NOMO-1 treated with dmso at 0.1 percent for 144 hours (cell line): ENCODE measurements at regions not wholly inside any gene's neighbourhood (a gene's known extent, or its start where the extent isn't known, plus 50 kb on each side); places are given as distances from the start of the nearest gene placed in this dataset.
"Not testable (repeated sequence)": the region's sequence is repeated elsewhere in the genome, so short reads cannot be mapped to it uniquely, and the experiment has no call there.

Experiments used
- DNase-seq: peaks from one replicate; lab custom pipeline; 2025; ENCODE audit not compliant: unreplicated experiment; lab: John Stamatoyannopoulos, UW

DNA sequence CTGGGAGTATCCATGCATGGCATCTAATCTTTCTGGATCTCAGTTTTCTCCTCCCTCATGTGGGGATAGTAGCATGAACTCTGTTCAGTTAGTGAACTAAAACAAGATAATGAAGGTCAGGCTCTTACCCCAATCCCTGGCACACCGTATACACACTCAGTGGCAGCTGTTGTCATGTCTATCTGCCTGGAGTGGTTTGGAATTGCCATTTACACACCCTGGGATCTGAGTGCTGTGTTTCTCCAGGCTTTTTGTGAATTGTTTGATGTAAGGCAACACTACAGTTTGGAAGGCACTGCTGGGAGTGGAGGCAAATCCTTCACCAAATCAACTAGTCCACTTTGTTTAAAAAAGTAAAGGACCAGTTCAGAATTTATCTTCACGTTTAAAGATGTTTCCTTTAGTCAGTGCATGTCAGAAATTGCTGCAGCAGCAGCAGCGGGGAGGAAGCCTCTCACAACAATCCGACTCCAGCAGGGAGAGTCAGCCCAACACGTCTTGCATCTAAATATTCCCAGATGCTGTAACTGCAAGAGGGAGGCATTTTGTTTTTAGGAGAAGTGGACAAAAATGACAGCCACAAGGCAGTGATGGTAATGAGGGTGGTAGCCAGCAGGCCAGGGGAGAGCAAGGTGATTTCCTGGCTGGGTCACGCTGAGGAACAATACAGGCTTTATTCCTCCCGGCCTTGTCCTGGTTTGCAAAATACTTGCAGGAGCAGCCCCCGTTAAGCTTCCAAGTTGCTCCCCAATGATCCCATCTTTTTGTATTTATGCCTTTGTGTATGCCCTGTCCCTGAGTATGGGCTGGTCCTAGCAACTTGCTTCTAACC, 128.5 kb upstream of the LRIG1 start:
- no peak for DNase-seq

DNA sequence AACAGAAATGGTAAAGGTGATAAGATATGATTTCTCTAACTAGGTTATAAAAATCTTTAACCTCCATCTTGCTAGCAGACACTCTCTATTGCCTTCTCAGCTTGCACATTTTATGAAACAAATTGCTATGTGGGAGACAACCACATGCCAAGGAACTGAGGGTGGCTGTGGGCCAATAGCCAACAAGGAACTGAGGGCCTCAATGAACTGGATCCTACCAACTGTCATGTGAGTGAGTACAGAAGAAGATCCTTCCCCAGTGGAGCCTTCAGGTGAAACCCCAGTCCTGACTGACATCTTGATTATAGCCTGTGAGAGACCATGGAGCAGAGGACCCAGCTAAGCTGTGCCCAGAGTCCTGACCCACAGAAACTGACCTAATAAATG, 129.2 kb upstream of the LRIG1 start:
- DNase-seq = no peak

DNA sequence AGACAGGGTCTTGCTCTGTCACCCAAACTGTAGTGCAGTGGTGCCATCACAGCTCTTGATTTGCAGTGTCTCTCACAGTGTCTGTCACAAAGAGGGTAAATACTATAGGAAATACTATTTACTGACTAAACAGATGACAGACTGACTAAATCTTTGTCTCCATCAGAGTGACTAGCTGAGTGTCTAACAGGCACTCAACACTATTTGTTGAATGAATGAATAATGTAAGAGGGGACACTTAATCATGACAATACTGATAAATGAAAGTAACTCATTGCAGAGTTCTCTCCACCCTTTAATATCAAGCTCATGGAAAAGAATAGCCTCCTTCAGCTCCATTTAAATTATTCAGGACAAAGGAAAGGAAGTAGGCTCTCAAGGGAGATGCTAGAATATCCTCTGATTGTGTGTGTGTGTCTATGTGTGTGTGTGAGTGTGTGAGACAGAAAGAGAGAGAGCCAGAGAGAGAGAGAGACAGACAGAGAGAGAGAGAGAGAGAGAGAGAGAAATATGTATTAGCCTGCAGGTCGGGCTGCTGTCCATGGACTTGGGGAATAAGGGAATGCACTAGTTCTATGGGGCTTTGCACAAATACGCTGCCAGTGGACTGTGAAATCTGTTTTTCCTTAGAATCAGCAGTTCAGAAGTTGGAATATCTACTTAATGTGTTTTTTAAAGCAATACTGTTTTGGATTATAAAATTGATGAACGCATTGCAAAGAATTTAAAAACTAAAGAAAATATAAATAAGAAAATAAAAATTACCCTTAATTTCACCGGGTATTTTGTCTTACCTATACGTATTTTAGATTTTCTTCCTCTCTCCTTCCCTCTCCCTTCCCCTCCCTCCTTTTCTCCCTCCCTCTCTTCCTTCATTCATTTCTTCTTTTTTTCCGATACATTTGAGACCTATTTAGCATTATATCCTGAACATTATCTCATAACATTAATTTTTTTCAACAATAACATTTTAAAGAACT, 132.9 kb upstream of the LRIG1 start:
- DNase-seq = no peak

DNA sequence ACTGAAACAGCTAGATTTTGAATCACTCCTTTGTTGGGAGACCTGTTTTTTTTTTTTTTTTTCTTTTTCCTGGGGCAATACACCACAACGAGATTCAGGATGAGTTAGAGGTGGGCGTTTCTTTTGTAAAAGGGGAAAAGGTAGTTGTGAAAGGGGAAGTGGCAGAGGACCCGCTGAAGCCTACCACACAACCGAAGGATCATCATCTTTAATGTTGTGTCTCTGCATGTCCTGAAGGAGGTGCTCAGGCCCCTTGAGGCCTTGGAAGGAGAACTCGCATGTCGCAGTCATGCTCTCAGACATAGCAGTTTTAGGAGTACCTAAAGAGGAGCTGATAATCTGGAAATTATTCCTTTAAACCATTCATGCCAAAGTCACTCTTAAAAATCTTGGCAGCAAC, 137.9 kb upstream of the LRIG1 start:
- peak; percentile 86 for DNase-seq

DNA sequence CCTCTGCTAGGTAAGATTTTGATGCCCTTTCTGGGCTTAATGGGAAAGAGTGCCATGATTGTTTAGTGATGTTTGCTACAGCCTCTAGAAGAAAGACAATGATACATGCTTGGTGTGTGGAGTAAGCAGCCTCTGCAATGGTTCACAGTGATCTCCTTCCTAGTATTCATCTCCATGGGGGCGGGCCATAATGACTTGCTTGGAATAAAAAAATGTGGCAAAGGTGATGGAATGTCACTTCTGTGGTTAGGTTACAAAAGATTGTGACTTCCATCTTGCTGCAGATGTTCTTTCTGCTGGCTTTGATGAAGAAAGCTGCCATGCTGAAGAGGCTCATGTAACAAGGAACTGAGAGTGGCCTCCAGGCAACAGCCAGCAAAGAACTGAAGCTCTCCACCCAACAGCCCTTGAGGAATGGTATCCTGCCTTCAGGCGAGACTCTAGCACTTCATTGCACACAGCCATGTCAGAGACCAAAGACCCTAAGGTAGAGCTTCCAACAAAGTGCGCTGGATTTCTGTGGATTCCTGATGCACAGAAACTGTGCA, 139.1 kb upstream of the LRIG1 start:
- peak; percentile 13 for DNase-seq

DNA sequence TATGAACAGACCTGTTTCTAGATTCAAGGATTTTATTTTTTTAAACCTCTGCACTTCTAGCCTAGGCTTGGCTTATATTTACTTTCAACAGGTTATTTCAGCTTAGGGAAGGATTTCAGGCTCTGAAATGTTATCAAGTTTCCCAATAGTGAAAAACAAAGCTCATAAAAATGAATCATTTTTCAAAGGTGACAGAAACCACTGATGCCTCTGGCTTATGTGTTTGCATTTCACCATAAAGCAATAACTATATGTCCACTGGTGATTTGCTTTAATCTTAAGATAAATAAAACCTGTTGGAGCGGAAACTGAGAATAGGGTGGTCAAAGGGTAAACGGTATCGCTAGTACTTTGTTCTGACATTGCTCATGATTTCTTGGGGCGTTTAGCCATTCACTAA, 141.2 kb upstream of the LRIG1 start:
- DNase-seq = no peak

DNA sequence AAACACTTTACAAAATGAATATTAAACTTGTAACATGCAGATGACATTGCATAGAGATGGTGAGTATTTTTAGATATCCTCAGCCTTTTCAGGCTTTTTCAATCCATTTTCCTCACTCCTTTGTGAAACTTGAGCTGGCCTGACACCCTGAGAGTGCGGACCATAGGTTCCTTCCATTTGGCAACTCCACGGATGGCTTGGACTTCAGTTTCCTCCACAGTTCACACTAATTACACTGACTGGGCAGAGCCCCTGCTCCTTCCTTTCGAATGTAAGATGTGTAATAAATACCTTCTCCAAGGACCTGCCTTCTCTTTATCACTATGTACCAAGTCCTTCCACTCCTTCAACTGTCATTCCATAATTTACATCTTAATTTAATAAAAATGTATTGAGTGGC, 141.7 kb upstream of the LRIG1 start:
- no peak for DNase-seq

DNA sequence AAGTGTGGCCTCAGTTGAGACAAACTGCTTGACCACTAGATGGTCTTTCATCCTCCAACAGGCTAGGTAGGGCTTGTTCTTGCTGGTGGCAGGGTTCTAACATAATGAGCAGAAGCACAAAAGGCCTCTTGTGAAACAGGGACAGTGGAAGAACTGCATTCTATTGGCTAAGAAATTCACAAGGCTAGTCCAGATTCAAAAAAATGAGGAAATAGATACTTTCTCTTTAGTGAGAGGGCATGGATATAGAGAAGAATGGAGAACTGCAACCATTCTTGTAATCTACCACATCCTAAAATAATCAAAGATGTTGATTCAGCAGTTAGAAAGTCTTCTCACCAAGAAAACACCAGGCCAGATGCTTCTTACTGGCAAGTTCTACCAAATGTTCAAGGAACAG, 143.7 kb upstream of the LRIG1 start:
- peak; percentile 90 for DNase-seq

DNA sequence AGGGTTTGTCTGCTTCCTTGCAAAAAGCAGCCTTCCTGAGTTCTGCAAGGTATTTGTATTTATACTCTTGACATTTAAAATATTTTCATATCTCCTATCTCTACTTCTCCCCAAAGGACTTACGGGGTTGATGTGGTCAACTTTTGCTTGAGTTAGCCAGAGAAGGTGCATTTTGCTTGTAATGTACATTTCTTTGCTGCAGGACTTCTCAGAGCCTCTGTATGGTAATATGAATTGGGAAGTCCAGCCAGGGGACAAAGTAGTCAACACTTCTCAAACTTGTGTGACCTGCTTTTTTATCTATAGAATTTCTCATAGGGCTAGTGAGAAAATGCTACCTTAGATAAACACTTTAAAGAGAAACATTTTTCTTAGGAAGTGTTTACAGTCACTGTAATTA, 148.2 kb upstream of the LRIG1 start:
- no peak for DNase-seq

DNA sequence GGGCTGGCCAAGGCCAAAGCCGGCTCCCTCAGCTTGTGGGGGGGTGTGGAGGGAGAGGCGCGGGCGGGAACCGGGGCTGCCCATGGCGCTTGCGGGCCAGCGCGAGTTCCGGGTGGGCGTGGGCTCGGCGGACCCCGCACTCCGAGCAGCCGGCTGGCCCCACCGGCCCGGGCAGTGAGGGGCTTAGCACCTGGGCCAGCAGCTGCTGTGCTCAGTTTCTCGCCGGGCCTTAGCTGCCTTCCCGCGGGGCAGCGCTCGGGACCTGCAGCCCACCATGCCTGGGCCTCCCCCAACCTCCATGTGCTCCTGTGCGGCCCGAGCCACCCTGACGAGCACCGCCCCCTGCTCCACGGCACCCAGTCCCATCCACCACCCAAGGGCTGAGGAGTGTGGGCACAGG, 150.7 kb upstream of the LRIG1 start:
- DNase-seq = not testable (repeated sequence)

DNA sequence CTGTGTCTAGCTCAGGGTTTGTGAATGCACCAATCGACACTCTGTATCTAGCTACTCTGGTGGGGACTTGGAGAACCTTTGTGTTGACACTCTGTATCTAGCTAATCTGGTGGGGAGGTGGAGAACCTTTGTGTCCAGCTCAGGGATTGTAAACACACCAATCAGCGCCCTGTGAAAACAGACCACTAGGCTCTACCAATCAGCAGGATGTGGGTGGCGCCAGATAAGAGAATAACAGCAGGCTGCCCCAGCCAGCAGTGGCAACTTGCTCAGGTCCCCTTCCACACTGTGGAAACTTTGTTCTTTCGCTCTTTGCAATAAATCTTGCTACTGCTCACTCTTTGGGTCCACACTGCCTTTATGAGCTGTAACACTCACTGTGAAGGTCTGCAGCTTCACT, 151.3 kb upstream of the LRIG1 start:
- DNase-seq = not testable (repeated sequence)

DNA sequence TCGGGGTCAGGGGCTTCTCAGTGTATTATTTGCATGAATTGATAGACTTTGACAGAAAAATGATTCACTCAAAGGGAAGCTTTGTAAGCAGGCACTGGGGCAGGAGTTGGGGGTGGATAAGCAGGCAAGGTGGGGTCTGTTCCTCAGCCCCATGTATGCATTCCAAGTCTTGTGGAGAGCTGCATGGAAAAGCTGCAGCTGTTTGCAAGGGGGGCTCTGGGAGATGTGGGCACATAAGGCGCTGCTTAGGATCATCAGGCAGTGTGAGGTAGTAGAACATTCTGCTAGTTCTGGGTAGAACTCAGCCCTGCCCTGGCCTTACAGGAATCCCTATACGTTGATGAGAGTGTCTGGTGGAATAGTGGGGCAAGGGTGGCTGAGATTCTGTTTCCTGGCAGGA, 154.2 kb upstream of the LRIG1 start:
- no peak for DNase-seq

DNA sequence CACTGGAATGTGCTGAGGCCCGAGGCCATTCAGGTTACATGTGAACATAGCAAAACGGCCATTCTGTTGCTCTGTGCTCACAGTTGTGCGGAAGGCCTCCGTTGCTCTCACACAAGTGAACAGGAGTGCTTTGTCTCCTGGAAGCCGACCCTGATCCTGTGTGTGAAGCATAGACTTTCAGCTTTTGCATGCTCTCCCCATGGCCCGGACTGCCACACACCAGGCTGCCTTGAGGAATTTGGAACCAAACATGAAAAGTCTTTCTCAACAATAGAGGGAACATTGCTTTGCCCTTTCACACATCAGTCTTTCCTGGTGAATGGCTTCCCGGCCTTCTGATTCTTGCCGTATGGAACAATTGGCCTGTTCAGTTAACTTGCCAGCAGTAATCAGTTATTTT, 154.8 kb upstream of the LRIG1 start:
- no peak for DNase-seq

DNA sequence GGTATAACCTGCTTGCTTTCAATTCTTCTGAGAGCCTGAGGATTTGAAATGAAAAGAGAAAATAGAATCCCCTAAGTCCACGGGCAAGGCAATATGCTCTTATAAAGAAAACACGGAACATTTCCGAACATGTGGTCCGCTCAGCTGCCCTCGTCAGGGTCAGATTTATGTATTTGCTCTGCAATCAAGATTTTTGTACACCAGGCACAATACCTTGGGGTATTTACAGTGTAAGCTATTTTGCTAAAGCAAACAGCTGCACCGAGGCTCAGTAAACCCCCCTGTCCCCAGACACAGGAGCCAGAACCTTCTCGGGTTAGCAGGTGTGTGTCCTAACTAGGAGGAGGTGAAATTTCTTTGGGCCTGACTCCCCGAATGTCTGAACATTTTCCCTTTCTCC, 155.8 kb upstream of the LRIG1 start:
- DNase-seq = no peak

DNA sequence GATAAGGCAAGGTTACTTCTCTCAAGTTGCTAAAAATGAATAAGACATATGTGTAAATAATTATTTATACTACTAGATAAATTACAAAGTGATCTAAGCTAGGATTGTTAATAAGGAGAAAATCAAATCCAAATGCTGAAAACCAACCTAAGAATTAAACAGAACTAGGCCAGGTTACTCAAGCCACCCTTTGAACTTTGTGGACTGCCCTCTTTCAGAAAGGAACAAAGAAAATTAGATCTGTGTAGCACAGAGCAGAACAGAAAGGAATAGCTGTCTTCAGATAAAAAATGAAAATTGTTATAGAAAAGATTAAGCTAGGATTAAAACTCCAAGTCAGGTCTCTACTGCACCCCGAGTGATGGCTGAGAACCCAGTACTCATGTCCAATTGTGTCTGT, 158.2 kb upstream of the LRIG1 start:
- DNase-seq = no peak

DNA sequence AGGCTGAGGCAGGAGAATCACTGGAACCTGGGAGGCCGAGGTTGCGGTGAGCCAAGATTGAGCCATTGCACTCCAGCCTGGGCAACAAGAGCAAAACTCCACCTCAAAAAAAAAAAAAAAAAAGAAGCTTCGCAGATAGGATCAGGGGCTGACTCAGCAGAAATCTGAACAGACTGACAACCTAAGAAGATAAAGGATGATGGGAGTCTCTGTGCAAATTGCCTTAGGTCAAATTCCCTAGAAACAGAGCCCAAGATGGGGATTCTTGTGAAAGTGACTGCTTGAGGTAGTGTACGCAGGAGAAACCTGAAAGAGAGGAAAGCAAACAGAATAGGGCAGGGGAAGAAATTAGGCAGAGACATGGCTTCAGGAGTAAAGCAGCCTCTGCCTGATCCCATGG, 160.8 kb upstream of the LRIG1 start:
- no peak for DNase-seq

DNA sequence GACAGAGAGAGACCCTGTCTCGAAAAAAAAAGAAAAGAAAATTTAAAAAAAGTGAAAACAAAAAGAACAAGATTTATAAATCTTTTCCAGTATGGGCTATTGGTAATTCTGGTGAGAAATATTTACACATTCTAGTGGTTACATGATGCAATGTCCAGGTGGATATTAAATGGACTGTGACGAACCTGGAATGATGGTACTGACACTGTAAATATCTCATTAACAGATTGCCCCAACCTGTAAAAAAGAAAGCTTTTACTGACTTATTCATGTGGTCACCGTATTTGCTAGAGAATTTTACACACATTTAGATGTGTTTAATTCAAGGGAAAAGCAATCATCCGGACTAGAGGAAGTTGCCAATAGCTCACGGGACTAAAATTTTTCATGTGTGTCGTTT, 162.1 kb upstream of the LRIG1 start:
- DNase-seq = no peak

DNA sequence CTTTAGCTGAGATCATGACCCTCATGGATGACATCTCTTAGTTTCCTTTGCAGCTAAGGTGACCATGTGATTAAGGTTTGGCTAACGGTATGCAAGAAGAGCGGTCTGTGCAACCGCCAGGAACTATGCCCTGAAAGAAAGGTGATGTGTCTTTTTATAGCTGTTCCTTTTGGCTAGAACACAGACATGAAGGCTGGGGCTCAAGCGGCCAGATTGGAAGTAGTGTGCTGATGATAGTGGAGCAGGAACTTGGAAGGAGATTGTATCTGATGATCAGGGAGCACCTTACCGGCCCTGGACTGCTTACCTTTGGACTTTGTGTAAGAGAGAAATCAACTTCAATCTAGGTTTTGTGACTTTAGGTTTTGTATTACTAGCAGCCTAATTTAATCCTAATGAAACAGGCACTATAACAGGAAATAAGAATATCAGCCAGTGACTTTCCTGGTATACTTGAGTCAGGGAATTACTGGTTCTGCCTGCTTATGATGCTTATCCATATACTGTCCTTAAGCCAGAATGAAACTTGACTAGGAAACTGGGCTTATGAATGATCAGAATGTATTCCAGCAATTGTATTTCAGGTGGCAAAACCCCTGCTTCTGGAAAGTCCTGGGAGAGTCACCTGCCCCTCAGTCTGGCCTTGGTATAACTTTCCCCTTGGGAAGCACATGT, 164.3 kb upstream of the LRIG1 start:
- no peak for DNase-seq

DNA sequence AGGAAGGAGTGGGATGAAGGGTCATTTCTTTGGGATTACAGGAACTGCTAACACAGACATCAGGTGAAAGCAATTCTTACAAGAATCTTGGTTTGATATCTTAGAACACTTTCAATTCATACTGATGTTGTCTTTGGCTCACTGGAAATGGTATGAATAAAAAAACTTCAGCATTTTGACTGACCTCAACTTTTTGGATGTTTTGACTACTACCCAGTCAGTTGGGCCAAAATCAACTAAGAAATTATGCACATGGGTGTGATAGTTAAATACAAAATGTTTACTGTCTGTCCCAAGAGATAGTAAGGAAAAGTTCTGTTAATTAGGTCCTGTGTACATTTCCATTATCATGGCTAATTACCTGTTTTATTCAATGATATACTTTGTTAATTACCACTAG, 165.5 kb upstream of the LRIG1 start:
- no peak for DNase-seq

DNA sequence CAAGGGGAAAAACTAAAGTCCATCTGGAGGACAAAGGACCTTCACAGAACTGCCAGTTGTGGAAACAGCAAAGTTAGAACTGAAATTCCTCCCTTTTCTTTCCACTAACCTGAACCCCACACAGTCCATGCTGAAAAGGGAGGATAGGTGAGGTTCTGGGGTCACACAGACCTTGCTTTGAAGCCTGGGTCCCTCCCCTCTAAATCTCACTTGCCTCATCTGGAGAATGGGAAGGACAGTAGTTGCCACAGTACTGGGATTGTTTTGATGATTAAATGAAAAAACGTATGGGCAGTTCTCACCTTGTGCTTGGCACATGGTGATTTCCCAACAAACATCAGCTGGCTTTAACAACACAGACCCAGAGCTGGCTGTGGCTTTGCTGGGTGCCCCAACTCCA, 166.4 kb upstream of the LRIG1 start:
- no peak for DNase-seq

DNA sequence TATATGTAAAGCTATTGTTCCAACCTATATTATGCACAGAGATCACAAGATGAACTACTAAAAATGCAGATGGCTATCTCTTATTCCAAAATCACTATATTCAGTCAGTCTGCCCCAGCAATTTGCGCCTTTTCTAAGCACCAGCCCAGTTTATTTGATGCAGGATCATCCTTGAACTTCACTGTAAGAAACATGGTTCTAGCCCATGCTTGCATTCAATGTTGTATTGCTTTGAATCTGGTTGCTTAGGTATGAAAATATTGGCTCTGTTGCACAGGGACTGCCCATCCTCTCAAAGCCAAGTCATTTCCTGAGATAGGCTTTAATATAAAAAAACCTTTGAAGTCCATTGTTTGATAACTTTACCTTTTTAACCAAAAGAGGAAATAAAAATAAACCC, 170.5 kb upstream of the LRIG1 start:
- DNase-seq = no peak
